Colonic mucosa (tissue), 4 donors: ENCODE measurements at regions not wholly inside any gene's neighbourhood (a gene's known extent, or its start where the extent isn't known, plus 50 kb on each side); places are given as distances from the start of the nearest gene placed in this dataset.

Source experiments
- DNase-seq: peaks from one replicate; pipeline ENCODE4 v3.0.0-alpha.2; 2020
- H3K27ac ChIP-seq: fragments of 200-600 bp; one replicate; pipeline ENCODE4 v1.8.0; 2021
- H3K27me3 ChIP-seq: fragments of 200-600 bp; one replicate; pipeline ENCODE4 v1.8.0; 2021
- H3K36me3 ChIP-seq: fragments of 200-600 bp; one replicate; pipeline ENCODE4 v1.8.0; 2021
- H3K4me1 ChIP-seq: fragments of 200-600 bp; one replicate; pipeline ENCODE4 v1.8.0; 2021; ENCODE audit warnings: mild to moderate bottlenecking
- H3K4me3 ChIP-seq: fragments of 200-600 bp; one replicate; pipeline ENCODE4 v1.8.0; 2021
- H3K9ac ChIP-seq, 2 donors: one replicate each; pipeline ENCODE4 v1.7.0; 2013; ENCODE audit warnings: control low read depth in 2 of 2, low read depth in 2 of 2, low read length in 2 of 2
- H3K9me3 ChIP-seq: fragments of 200-600 bp; one replicate; pipeline ENCODE4 v1.8.0; 2021
- intact Hi-C: fragments of 100-400 bp; cut with DNase I; formaldehyde crosslinking; loops from one replicate; pipeline ENCODE4 v1.14.1; 2022
- TF ChIP-seq, protein P1 (sequence below): fragments of 200-600 bp; IDR thresholded peaks from one replicate; pipeline ENCODE4 v1.8.0; 2022; ENCODE audit warnings: antibody characterized with exemption, mild to moderate bottlenecking
- donor health status: healthy.
- donor health status: DM: no; HTN: no; CAD: no.
- donor health status: DM: no; HTN: no; CAD: no.

DNA sequence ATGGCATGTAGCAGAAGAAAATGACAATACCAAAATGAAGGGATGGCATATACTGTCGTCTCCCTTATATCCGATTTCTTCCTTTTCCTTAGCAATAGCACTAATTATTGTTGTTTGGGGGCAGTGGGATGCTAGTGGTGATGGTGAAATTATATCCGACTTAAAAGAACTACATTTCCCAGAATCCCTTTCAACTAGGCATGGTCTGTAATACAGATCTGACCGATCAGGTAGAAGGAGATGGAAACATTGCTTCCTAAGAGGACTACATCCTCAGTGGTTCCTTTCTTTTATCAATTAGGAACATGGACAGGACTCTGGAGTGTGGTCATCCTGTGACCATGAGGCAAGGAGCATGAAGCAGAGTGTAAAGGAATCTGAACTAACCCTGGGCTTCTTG lies 532.6 kb downstream of the CBLN4 start:
- H3K4me3 ChIP-seq, result no peak overlapping the region
- H3K27ac ChIP-seq, result no peak overlapping the region
- intact Hi-C loops, result no loop called here
- no peak overlapping the region for H3K9ac ChIP-seq
- no peaks in the 10 kb centered on the region for H3K4me1 ChIP-seq
- TF ChIP-seq, protein P1, sequence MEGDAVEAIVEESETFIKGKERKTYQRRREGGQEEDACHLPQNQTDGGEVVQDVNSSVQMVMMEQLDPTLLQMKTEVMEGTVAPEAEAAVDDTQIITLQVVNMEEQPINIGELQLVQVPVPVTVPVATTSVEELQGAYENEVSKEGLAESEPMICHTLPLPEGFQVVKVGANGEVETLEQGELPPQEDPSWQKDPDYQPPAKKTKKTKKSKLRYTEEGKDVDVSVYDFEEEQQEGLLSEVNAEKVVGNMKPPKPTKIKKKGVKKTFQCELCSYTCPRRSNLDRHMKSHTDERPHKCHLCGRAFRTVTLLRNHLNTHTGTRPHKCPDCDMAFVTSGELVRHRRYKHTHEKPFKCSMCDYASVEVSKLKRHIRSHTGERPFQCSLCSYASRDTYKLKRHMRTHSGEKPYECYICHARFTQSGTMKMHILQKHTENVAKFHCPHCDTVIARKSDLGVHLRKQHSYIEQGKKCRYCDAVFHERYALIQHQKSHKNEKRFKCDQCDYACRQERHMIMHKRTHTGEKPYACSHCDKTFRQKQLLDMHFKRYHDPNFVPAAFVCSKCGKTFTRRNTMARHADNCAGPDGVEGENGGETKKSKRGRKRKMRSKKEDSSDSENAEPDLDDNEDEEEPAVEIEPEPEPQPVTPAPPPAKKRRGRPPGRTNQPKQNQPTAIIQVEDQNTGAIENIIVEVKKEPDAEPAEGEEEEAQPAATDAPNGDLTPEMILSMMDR, result no peak
- no peaks in the 10 kb centered on the region for H3K9me3 ChIP-seq
- H3K36me3 ChIP-seq, result no peaks in the 10 kb centered on the region
- no peak for DNase-seq
- no peaks in the 10 kb centered on the region for H3K27me3 ChIP-seq

DNA sequence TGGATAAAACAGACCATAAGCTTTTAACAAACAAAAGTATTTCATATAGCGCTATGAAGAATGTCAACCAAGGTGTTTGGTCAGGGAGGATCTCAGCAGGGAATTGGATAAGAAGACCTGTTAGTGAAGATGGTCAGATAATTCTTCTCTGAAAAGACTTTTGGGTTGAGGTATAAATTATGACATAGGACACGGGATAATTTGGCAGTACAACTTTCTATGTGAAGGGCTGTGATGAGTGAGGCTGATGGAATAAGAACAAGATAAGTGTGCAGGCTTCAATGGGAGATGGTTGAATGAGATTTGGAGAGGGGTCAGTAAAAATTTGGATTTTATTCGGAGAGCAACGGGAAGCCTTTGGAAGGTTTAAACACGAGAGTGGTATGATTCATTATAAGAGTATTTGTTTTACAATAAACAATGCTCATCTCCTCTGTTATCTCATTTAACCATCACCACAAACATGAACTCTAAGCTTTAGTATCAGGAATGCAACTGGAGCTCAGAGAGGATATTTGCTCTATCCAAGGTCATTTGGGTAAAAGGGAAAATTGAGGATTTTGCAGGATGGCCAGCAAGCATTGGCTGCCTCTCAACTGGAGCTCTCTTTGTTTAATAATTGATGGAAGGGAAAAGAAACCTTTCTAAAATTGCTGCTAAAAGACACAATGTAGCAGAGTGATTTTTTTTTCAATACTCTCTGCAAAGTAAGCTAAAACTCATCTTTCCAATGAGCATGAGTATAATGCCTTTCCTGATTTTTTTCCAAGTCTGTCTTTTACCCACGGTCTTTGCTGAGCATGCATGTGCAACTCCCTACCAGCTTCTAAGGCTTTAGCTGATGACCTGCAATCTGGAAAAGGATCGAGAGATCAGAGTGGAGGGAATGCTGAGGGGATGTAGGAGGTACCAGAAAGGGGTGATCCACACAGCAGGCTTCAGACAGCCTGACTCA lies 534.0 kb downstream of the CBLN4 start:
- Histone ChIP-seq H3K36me3 (no peaks in the 10 kb centered on the region), H3K27ac (no peak overlapping the region), H3K4me3 (no peak overlapping the region), H3K27me3 (no peaks in the 10 kb centered on the region), H3K9me3 (no peaks in the 10 kb centered on the region), H3K9ac (no peak overlapping the region), H3K4me1 (no peaks in the 10 kb centered on the region)
- no peak for DNase-seq
- TF ChIP-seq, protein P1, result no peak
- intact Hi-C loops, result no loop called here

DNA sequence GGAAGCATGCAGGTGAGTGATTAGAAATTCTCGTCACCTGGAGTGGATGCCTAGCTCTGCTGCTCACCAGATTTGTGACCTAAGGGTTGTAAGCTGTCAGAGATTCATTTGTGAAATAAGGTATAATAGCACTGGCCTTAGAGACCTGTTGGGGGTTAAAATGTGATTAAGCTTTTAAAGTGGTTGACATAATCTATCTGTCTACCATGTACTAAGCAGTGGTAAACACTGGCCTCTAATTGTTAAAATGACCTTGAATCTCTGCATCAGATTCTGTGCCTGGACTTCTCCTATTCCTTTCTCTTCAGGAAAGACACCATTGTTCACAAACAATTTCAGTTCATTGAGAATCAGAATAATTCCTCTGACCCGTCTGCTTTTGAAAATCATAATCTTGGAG lies 536.2 kb downstream of the CBLN4 start:
- Histone ChIP-seq H3K36me3 (no peaks in the 10 kb centered on the region), H3K4me1 (no peaks in the 10 kb centered on the region), H3K27me3 (no peaks in the 10 kb centered on the region), H3K9me3 (no peaks in the 10 kb centered on the region), H3K4me3 (no peak overlapping the region), H3K27ac (no peak overlapping the region), H3K9ac (no peak overlapping the region)
- TF ChIP-seq, protein P1, result no peak
- intact Hi-C loops, result no loop called here
- DNase-seq, result no peak

DNA sequence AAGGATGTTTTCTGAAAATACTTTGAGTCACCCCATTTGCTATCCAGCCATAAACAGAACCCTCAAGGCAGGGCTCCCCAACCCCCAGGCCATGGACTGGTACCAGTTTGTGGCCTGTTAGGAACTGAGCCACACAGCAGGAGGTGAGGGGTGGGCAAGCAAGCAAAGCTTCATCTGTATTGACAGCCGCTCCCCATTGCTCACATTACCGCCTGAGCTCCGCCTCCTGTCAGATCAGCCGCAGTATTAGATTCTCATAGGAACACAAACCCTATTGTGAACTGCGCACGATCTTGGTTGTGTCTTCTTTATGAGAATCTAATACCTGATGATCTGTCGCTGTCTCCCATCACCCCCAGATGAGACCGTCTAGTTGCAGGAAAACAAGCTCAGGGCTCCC lies 543.8 kb downstream of the CBLN4 start:
- H3K4me3 ChIP-seq, result no peak overlapping the region
- TF ChIP-seq, protein P1, result no peak
- intact Hi-C loops, result no loop called here
- H3K27me3 ChIP-seq, result no peaks in the 10 kb centered on the region
- H3K9me3 ChIP-seq, result no peaks in the 10 kb centered on the region
- H3K27ac ChIP-seq, result no peak overlapping the region
- H3K4me1 ChIP-seq, result no peaks in the 10 kb centered on the region
- no peak overlapping the region for H3K9ac ChIP-seq
- DNase-seq, result no peak
- H3K36me3 ChIP-seq, result no peaks in the 10 kb centered on the region

DNA sequence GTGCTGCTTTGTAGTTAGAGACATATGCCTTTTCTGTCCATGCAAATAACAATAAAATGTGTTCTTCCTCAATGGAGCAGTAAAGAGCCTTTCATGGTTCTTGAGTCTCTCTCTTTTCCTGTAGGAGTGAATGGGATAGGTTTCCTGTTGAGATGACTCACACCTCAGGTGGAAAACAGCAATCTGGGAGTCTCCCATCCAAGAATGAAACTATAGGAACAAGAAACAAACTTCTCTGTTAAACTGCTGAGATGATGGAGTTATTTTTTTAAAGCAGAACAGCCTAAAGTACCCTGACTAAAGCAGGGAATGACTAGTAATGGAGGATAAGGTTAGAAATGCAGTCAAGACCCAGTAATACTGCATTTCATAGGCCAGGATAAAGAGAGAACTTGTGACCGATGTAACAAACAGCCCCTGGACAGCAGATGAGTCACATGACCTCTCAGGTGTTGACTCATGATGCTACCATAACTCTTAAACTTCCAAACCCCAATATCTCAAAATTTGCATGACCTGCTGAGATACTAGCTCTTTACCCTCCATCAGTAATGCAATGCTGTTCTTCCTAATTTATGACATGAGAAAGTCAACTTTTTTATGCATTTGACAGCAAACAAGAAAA lies 548.9 kb downstream of the CBLN4 start:
- Histone ChIP-seq H3K36me3 (no peaks in the 10 kb centered on the region), H3K9me3 (no peaks in the 10 kb centered on the region), H3K4me3 (no peak overlapping the region), H3K27me3 (no peaks in the 10 kb centered on the region), H3K27ac (no peak overlapping the region), H3K9ac (no peak overlapping the region), H3K4me1 (no peaks in the 10 kb centered on the region)
- TF ChIP-seq, protein P1, result no peak
- intact Hi-C loops, result no loop called here
- DNase-seq, result no peak
